HG03196 (cell line): ENCODE measurements at regions not wholly inside any gene's neighbourhood (a gene's known extent, or its start where the extent isn't known, plus 50 kb on each side); places are given as distances from the start of the nearest gene placed in this dataset.
"Not testable (repeated sequence)": the region's sequence is repeated elsewhere in the genome, so short reads cannot be mapped to it uniquely, and the experiment has no call there.

ENCODE experiments used
- ATAC-seq: cut with Tn5 transposase; IDR thresholded peaks from one replicate; pipeline ENCODE4 v1.9.1; 2021; ENCODE audit not compliant: unreplicated experiment

GRCh38 chr10:23869548-23869947 is 339.4 kb upstream of the KIAA1217 start:
- no peak for ATAC-seq

GRCh38 chr10:23869996-23870395 is 338.9 kb upstream of the KIAA1217 start:
- ATAC-seq, result no peak

- ATAC-seq, result no peak
Observed at GRCh38 chr10:23870651-23871610, 338.0 kb upstream of the KIAA1217 start.

- ATAC-seq, result no peak
Observed at GRCh38 chr10:23872290-23872689, 336.6 kb upstream of the KIAA1217 start.

- ATAC-seq, result no peak
Observed at GRCh38 chr10:23877791-23878320, 331.1 kb upstream of the KIAA1217 start.

- no peak for ATAC-seq
Observed at GRCh38 chr10:23884670-23885069, 324.3 kb upstream of the KIAA1217 start.

GRCh38 chr10:23885853-23886252 is 323.1 kb upstream of the KIAA1217 start:
- no peak for ATAC-seq

GRCh38 chr10:23886355-23886754 is 322.6 kb upstream of the KIAA1217 start:
- ATAC-seq, result no peak

GRCh38 chr10:23891301-23891700 is 317.6 kb upstream of the KIAA1217 start:
- no peak for ATAC-seq

GRCh38 chr10:23892296-23892695 is 316.6 kb upstream of the KIAA1217 start:
- ATAC-seq, result no peak

- no peak for ATAC-seq
Observed at GRCh38 chr10:23897267-23897666, 311.7 kb upstream of the KIAA1217 start.

GRCh38 chr10:23897861-23898260 is 311.1 kb upstream of the KIAA1217 start:
- no peak for ATAC-seq

GRCh38 chr10:23899166-23899565 is 309.8 kb upstream of the KIAA1217 start:
- ATAC-seq, result no peak

GRCh38 chr10:23910291-23910690 is 298.6 kb upstream of the KIAA1217 start:
- no peak for ATAC-seq

GRCh38 chr10:23912884-23913404 is 296.0 kb upstream of the KIAA1217 start:
- ATAC-seq, result no peak

GRCh38 chr10:23914641-23915040 is 294.3 kb upstream of the KIAA1217 start:
- ATAC-seq, result no peak

- no peak for ATAC-seq
Observed at GRCh38 chr10:23917251-23917840, 291.6 kb upstream of the KIAA1217 start.

GRCh38 chr10:23918090-23918723 is 290.7 kb upstream of the KIAA1217 start:
- ATAC-seq, result no peak

- ATAC-seq, result no peak
Observed at GRCh38 chr10:23918839-23919238, 290.1 kb upstream of the KIAA1217 start.

GRCh38 chr10:23927576-23928325 is 281.2 kb upstream of the KIAA1217 start:
- ATAC-seq, result no peak

- ATAC-seq, result not testable (repeated sequence)
Observed at GRCh38 chr10:23934023-23934422, 274.9 kb upstream of the KIAA1217 start.
